Gastroesophageal sphincter (tissue), 3 donors: ENCODE measurements at regions not wholly inside any gene's neighbourhood (a gene's known extent, or its start where the extent isn't known, plus 50 kb on each side); places are given as distances from the start of the nearest gene placed in this dataset.
"Not testable (repeated sequence)": the region's sequence is repeated elsewhere in the genome, so short reads cannot be mapped to it uniquely, and the experiment has no call there.

Experiments
- EP300 ChIP-seq: sonication (generic); formaldehyde crosslinking; IDR thresholded peaks from one replicate; pipeline ENCODE4 v1.6.1; 2017; ENCODE audit warnings: antibody characterized with exemption, mild to moderate bottlenecking
- POLR2A ChIP-seq, 2 donors: fragments of 450-650 bp; IDR thresholded peaks; one replicate each; pipeline ENCODE4 v1.6.1; 2017; ENCODE audit warnings: antibody characterized with exemption in 2 of 2, mild to moderate bottlenecking in 2 of 2, moderate library complexity in 1 of 2
- POLR2AphosphoS5 ChIP-seq: sonication (generic); formaldehyde crosslinking; IDR thresholded peaks from one replicate; pipeline ENCODE4 v1.6.1; 2017; ENCODE audit warnings: antibody characterized with exemption
- TF ChIP-seq, protein P1 (sequence below), 4 experiments: fragments of 200-600 bp in 2 of 4; fragments of 450-650 bp in 2 of 4; sonication (generic) in 1 of 4; IDR thresholded peaks; one replicate each; pipeline ENCODE4 v1.5.1; 2017 to 2019; ENCODE audit warnings: antibody characterized with exemption in 4 of 4, mild to moderate bottlenecking in 2 of 4, moderate library complexity in 2 of 4

DNA sequence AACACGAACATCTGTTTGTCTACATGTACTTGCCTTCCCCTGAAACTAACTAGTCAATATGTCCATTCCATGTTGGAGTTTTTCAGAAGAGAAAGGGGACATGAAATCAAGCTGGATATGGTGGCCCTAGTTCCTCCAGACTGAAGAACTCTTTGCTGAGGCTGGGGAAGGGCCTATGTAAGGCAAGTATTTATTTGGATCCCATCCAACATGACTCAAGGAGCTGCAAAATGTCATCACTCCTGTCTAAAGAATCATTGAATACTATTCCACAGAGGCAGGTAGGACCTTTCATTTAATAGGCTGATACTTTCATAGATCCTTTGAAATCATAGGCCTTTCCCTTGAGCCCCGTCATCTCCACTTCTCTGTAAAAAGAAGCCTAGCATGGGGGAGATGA, 91.5 kb downstream of the NBPF8 start:
- TF ChIP-seq, protein P1, sequence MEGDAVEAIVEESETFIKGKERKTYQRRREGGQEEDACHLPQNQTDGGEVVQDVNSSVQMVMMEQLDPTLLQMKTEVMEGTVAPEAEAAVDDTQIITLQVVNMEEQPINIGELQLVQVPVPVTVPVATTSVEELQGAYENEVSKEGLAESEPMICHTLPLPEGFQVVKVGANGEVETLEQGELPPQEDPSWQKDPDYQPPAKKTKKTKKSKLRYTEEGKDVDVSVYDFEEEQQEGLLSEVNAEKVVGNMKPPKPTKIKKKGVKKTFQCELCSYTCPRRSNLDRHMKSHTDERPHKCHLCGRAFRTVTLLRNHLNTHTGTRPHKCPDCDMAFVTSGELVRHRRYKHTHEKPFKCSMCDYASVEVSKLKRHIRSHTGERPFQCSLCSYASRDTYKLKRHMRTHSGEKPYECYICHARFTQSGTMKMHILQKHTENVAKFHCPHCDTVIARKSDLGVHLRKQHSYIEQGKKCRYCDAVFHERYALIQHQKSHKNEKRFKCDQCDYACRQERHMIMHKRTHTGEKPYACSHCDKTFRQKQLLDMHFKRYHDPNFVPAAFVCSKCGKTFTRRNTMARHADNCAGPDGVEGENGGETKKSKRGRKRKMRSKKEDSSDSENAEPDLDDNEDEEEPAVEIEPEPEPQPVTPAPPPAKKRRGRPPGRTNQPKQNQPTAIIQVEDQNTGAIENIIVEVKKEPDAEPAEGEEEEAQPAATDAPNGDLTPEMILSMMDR (IDR thresholded peaks at IDR 0.05): not testable (repeated sequence)
- not testable (repeated sequence) for TF ChIP-seq POLR2A (IDR thresholded peaks at IDR 0.05); POLR2AphosphoS5; EP300
